Jurkat, Clone E6-1 (cell line): ENCODE measurements at regions not wholly inside any gene's neighbourhood (a gene's known extent, or its start where the extent isn't known, plus 50 kb on each side); places are given as distances from the start of the nearest gene placed in this dataset.
"Not testable (repeated sequence)": the region's sequence is repeated elsewhere in the genome, so short reads cannot be mapped to it uniquely, and the experiment has no call there.

ENCODE experiments used
- DNase-seq: peaks from one replicate; pipeline ENCODE4 v3.0.0-alpha.2; 2011; ENCODE audit warnings: low read depth, low spot score
- H3K4me3 ChIP-seq: 2 replicates; pipeline ENCODE4 v1.5.1; 2011; ENCODE audit warnings: mild to moderate bottlenecking, low read length, control low read depth, moderate library complexity

DNA sequence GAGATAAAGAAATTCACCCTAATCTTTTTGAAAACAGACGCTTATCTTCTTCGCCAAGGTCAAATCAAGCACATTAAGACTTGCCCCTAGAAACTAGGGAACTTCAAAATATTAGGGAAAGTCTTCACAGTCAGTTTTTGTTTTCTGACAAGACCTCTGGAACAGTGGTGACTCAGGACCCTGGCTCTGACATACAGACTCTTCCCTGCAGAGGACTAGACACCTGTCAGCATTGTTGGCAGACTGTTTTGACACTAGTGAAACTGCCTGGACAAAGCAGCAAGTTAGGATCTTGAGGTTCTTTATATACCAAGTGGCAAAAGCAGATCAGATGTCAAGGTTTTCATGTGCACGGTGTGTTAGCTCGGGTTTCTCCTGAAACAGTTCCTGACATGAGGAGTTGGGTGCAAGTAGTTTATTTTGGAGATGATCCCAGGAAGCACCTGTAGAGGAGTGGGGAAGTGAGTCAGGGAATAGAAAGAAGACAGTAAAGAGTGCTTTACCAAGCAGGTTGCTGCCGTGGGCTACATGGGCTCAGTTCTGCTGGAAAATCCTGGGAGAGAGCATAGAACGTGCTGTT lies 182.0 kb upstream of the IRX5 start:
- DNase-seq, result no peak
- no peak overlapping the region for H3K4me3 ChIP-seq

DNA sequence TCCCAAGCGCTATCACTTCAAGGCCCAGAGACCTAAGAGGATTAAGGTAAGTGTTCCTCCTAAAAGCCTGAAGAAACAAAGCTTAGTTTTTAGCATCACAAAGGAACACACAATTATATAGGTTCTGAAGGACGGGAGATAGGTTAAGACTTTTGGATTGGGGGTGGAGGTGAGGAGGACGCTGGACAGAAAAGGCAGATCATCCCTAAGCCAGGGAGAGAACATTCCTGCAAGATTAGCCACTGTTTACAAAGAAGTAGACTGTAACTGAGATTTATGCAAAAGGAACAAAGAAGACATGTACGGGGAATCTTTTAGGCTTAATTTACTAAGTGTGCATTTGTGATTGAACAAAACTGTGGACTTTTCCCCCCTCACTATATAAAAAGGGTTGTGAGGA lies 184.1 kb upstream of the IRX5 start:
- H3K4me3 ChIP-seq, result no peak overlapping the region
- no peak for DNase-seq

DNA sequence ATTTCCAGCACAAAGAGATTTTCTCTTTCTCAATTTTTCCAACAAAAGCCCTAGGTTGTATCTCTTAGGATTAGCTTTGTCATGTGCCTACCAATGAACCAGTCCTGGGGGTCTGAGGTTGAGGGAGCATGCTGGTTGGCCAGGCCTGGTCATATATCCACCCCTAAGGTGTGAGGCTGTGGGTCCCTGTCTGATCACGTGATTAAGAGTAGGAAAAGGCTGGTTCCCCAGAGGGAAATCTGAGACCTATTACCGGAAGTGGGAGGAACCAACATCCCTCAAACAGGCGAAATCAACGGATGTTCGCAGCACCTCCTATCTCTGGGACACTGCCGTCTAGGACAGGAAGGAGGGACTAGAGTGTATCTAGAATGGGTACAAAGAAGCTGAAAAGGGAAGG lies 185.7 kb upstream of the IRX5 start:
- DNase-seq, result no peak

DNA sequence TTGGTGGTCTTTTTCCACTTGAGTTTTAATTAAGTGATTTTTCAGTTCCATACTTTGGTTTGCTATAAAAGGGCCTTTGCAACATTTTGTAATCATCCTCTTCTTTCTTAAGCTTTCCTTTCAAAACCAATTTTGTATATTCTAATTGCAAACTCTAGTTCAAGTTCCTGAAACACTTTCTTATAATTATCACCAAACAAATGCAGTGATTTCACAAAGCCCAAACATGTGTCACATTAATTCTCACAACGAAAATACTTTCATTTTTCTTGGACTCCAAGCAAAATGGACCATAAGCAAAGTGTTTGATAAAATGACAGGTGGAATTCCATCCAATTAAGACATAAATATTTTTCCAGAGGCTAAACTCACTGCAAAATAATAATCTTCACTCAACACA lies 188.2 kb upstream of the IRX5 start:
- no peak overlapping the region for H3K4me3 ChIP-seq
- DNase-seq, result no peak

More for the DNA sequence above, 185.7 kb upstream of the IRX5 start:
- no peak overlapping the region for H3K4me3 ChIP-seq

DNA sequence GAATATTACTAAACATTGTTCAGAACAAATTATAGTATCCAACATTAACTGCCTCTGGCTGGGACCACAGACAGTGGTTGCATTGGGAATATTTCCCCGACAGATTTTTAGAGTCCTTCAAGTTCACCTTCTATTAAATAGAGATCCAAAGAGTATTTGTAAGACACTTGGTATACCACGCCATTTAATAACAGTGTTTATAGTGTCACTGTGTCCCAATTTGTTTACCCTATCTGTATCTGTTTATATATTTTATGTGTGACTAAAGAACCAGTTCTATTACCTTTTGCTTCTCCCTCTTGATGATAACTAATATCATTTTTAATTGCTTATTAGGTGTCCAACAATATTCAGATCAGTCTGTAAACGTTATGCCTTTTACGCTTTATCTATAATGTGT lies 191.3 kb upstream of the IRX5 start:
- DNase-seq, result no peak
- H3K4me3 ChIP-seq, result no peak overlapping the region

DNA sequence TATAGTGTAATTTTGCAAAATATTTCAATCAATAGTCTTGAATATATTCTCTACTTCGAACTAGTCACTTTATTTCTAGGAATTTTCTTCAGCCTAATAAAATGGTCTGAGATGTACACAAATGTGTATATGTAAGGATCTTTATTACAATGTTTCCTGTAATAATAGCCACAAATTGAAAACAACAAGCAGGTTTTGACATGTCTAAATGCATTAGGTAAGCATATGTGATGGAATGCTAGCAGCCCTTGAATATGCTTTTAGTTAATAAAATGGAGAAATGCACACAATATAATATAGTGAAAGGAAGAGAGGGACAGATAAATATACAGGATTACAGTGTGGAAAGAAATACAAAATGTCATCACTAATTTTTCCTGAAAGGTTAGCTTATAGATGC lies 196.5 kb upstream of the IRX5 start:
- DNase-seq, result no peak
- no peak overlapping the region for H3K4me3 ChIP-seq

DNA sequence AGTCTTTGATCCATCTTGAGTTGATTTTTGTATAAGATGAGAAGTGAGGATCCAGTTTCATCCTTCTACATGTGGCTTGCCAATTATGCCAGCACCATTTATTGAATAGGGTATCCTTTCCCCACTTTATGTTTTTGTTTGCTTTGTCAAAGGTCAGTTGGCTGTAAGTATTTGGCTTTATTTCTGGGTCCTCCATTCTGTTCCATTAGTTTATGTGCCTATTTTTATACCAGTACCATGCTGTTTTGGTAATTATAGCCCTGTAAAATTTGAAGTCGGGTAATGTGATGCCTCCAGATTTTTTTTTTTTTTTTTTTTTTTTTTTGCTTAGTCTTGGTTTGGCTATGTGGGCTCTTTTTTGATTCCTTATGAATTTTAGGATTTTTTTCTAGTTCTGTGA lies 203.0 kb upstream of the IRX5 start:
- not testable (repeated sequence) for H3K4me3 ChIP-seq, DNase-seq

DNA sequence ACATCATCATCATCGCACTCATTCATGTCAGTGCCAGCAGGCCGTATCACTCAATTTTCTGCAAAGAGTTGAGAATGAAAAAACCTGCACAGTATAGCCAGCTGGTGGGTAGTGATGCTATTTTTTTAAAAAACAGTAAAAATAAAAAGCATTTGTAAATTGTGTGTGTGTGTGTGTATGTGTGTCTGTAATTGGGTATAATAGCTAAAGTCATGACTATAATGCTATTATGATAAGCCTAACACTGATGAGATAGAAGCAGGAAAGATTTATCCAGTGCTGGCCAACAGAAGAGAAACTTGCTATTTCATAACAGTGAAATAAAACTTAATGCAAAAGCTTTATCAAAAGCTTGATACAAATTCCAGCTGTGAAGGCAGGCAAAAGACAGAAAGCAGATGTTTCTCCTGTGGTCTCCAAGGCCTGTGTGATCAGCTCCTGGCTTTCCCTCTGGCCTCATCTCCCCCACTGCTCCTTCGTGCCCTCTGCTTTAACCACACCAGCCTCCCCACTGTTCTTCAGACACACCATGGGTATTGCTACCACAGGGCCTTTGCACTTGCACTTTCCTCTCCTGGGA lies 206.2 kb upstream of the IRX5 start:
- no peak for DNase-seq
- H3K4me3 ChIP-seq, result no peak overlapping the region

DNA sequence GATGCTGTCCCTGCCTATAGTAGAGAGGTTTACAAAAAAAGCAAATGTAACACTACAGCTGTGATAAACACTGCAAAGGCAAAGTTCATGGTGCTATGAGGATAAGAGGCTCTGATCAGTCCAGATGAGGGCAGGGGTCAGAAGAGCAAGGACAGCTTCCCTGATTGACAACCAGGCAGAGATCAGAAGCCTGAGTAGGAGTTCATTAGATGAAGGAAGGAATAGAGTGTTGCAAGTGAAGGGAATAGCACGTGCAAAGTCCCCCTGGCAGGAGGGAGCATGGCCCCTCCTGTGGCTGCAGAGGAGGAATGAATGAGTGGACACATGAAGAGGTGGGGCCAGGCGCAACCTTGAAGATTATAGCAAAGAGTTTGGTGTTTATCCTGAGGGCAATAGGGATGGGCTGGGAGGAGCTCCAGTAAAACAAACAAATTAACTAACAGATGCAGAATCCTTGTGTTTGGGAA lies 208.4 kb upstream of the IRX5 start:
- H3K4me3 ChIP-seq, result no peak overlapping the region
- DNase-seq, result no peak

DNA sequence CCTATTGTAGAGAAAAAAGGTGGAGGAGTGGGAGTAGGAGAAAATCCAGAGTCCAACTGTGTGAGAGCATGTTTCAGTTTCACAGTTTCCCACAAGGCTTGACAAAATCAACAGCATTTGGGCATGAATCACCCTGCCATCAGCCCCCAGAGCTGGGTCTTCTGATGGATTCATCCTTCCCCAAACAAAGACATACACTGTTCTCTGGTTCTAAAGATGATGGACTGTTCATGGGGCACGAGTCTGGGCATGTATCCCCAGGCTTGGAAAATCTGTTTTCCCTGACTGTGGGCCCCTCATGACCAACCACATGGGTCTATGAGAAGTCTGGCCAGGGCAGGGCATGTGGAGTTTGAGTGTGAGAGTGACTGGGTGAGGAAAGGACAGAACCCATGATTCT lies 210.4 kb upstream of the IRX5 start:
- DNase-seq, result no peak
- H3K4me3 ChIP-seq, result no peak overlapping the region

DNA sequence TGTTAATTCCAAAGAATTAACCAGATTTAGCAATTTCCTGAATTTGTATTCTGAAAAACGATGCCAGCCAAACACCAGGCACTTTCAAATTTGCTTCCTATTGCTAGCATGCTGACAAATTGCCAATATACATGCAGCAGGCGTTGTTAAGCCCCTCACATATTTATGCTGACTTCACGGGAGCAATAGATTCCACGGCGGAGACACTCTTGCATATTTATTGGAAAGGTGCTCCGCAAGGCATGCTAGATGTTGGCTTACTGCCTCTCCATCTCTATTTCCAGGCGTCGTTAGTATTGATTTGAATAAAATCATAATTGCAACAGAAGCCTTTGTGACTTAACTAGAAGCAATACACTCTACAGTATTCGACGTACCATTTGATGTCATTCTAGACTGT lies 211.0 kb upstream of the IRX5 start:
- H3K4me3 ChIP-seq, result no peak overlapping the region
- DNase-seq, result no peak

DNA sequence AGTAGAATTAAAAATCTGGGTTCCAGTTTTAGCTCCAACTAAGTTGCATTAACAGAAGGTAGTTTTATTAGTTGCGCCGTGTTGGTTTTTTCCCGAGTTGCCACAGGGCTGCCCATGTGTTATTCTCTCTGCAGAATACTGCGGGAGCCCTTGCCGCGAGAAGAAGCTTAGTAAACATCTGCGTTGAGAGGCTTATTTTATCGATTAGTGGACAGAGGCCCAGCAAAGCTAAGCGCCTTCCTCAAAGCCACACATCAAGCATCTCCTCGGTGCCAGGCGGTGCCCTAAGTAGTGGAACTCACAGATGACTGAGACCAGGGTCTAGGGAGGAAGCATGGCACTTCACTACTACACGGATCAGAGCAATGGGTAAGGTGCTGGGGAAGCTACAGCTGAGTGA lies 212.3 kb upstream of the IRX5 start:
- H3K4me3 ChIP-seq, result no peak overlapping the region
- no peak for DNase-seq

DNA sequence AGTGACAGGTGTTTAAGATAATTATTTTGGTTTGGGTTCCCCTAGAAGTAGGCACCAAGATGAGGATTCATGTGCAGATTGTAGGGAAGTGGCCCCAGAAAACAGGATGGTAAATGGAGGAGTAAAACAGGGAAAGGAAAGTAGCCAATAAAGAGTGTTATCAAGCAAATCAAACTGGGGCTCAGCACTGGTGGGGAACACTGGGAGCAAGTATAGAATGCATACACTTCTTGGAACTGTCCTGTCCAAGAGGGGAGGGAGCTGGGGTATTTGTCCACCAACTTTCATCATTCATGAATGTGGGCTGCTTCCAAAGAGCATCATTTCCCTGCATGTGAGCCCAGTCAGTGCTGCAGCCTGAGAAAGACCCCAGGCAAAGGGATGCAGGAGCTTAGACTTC lies 215.7 kb upstream of the IRX5 start:
- no peak overlapping the region for H3K4me3 ChIP-seq
- DNase-seq, result no peak

DNA sequence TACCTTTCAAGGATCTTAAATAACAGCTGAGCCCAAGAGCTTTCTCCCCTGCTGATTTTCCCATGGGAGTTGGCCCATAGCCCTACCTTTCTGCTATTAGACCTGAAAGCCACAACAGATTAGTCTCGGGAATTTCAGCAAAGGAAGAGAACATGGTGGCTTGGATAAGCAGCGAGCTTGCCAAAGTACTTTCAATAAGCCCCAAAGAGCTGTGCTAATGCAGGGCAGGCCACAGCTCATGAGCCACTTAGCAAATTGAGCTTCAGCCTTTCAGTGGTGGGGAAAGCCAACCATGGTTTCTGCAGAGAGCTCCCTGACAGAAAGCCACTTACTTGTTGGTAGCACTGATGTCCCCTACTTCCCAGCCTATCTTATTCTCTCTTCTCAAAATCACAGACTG lies 217.8 kb upstream of the IRX5 start:
- no peak overlapping the region for H3K4me3 ChIP-seq
- no peak for DNase-seq

DNA sequence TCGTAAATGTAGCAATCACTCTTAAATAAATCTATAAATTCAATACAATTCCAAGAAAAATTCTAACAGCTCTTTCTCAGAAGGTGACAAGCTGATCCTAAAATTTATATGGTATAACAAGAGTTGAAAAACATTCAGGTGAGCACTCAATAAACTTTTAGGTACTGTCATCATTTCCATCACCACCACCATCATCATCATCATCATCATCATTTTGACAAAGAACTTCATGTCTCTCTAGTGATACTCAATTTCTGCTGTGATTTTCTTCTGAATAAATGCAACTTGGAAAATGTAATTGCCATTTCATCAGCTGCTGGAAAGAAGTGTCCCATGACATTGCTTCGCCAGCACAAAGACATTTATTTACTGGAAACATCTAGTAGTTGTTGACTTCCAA lies 222.9 kb upstream of the IRX5 start:
- no peak overlapping the region for H3K4me3 ChIP-seq
- DNase-seq, result no peak

DNA sequence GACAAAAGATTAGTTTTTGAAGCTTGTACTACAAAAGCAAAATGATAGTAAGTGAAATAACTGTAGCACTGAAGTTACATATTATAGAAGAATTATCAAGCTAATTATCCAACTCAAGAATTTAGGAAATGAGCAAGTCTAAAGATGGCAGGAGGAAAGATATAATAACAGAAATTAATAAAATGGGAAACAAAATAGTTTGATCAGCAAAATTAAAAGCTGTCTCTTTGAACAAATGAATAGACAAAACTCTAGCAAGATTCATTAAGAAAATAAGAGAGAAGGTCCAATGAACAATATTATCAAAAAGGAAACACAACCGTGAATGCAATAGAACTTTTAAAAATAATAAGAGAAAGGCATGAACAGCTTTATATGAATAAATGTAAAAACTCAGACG lies 224.3 kb upstream of the IRX5 start:
- no peak overlapping the region for H3K4me3 ChIP-seq

DNA sequence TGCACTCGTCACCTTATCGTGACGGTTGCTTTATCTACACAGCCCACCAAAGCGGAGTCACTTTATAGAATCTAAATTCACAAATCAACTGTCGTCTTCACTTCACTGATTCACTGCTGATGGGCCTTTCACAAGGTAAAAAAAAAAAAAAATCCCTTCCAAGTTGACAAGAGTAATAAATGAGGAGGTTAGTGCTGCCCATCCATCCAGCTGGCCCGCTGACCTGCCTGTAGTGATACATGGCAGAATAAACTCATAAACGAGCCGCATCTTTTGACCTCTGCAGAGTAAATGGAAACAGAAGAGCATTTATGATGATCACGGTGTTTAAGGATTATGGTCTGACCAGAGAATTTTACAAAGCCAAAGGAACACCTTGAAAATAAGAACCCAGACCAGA lies 227.3 kb upstream of the IRX5 start:
- peak; percentile 10 for DNase-seq
- no peak overlapping the region; the same call in 1 of the 2 replicates for H3K4me3 ChIP-seq

More for the DNA sequence above, 224.3 kb upstream of the IRX5 start:
- DNase-seq, result no peak

DNA sequence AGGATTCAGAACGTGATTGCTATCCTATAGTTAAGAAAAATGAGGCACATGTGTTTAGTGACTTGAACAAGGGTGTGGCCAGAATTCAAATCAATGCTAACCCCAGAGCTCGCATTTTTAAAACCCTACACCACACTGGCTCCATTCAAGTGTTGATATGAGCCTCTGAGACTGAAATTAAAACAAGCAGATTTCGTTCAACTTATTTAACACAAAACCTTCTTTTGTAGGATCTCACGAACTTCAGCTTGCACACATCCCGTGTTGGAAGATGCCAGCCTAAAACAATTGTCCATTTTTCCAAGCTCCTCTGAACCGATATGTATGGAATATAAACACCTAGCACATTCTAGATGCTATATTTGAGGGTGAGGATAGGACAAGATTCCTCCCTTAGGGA lies 231.0 kb upstream of the IRX5 start:
- H3K4me3 ChIP-seq, result no peak overlapping the region
- no peak for DNase-seq

DNA sequence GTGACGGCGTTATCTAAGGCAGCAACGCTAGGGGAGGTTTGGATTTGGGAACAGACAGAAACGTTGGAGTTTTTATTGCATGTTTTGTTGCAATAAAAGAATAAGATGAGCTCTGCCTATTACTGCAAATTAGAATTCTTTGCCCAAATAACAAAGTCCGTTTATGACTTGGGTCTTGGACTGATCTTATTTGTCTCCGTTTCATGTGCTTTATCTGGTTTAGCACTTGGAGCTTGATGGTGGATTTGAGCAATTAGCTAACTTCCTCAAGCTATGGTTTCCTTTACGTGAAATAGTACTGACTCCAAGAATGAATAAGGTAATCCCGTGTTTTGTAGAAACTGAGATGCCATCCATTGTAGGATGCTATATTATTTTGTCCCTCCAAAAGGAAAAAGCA lies 233.0 kb upstream of the IRX5 start:
- no peak for DNase-seq
- H3K4me3 ChIP-seq, result no peak overlapping the region

DNA sequence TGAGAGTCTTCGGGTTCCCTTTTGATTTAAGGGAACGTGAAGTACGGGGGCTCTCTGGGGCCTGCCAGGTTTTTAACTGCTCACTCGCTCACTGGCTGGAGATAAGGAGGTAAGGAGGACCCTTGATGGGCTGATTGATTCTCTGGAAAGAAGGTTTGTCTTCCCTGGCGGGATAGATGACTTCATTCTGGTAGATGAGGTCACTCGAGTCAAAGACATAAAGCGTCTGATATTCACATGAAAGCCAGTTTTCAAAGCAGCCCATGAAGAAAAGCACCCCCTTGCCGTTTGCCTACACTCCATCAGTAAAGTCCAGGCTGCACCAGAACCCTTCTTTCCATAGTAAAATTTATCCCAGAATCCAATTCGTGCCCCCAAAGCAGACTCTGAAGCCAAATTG lies 233.7 kb upstream of the IRX5 start:
- DNase-seq, result no peak
- no peak overlapping the region for H3K4me3 ChIP-seq

DNA sequence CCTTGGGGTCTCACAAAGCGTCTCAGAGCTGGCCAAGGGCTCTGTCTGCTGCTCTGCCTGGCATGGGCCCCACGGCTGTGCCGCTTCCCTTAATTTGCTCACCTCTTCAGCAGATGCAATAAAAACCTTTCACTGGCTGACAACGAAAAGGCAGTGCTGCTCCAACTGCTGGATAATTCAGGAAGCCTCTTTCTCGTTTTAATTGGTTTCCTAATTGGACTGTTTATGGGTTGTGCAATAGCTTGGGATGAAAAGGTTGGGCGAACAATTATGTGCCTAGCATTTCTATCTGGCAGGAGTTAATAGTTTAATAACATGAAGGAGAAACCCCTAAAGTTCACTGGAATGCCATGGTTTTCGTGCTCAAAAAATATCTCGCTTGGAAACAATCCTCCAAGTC lies 234.1 kb upstream of the IRX5 start:
- H3K4me3 ChIP-seq, result no peak overlapping the region
- no peak for DNase-seq
